AG10803 (cell line): ENCODE measurements at regions not wholly inside any gene's neighbourhood (a gene's known extent, or its start where the extent isn't known, plus 50 kb on each side); places are given as distances from the start of the nearest gene placed in this dataset.

ENCODE experiments used
- DNase-seq: peaks from one replicate; pipeline ENCODE4 v3.0.0; 2010; ENCODE audit warnings: low read depth
- H3K4me3 ChIP-seq: 2 replicates; pipeline ENCODE4 v1.5.1; 2011; ENCODE audit warnings: mild to moderate bottlenecking, low read length, control low read depth
- CTCF ChIP-seq: conservative IDR thresholded peaks from 2 replicates; pipeline ENCODE4 v1.5.1; 2011; ENCODE audit warnings: mild to moderate bottlenecking, low read length, control low read depth, inconsistent platforms

- no peak for DNase-seq
- TF ChIP-seq CTCF, result no peak
- no peak overlapping the region for H3K4me3 ChIP-seq
Measured at GRCh38 chr18:34583895-34584294, 126.2 kb upstream of the DTNA start.

GRCh38 chr18:34590503-34590902 lies 119.6 kb upstream of the DTNA start:
- no peak for DNase-seq
- H3K4me3 ChIP-seq, result no peak overlapping the region
- TF ChIP-seq CTCF, result no peak

- H3K4me3 ChIP-seq, result no peak overlapping the region
- no peak for TF ChIP-seq CTCF
- no peak for DNase-seq
Measured at GRCh38 chr18:34591920-34592444, 118.1 kb upstream of the DTNA start.

- TF ChIP-seq CTCF, result no peak
- no peak for DNase-seq
- no peak overlapping the region for H3K4me3 ChIP-seq
Measured at GRCh38 chr18:34592481-34592880, 117.6 kb upstream of the DTNA start.

GRCh38 chr18:34592961-34593382 lies 117.1 kb upstream of the DTNA start:
- DNase-seq, result peak; percentile 51
- TF ChIP-seq CTCF, result no peak
- H3K4me3 ChIP-seq, result peak overlapping the region; percentile 51

GRCh38 chr18:34594266-34594665 lies 115.8 kb upstream of the DTNA start:
- TF ChIP-seq CTCF, result no peak
- no peak for DNase-seq
- no peak overlapping the region for H3K4me3 ChIP-seq

GRCh38 chr18:34595690-34596089 lies 114.4 kb upstream of the DTNA start:
- TF ChIP-seq CTCF, result peak; percentile 51

More at GRCh38 chr18:34595690-34596089, 114.4 kb upstream of the DTNA start:
- peak; percentile 22 for DNase-seq
- no peak overlapping the region for H3K4me3 ChIP-seq
